ENCODE measurements at regions not wholly inside any gene's neighbourhood (a gene's known extent, or its start where the extent isn't known, plus 50 kb on each side); places are given as distances from the start of the nearest gene placed in this dataset.

GRCh38 chr20:48205281-48205782 lies 420.1 kb upstream of the SULF2 start:
- no peak for ATAC-seq
- DNase-seq: no peak

- ATAC-seq: no peak
- no peak for DNase-seq
These were observed 419.2 kb upstream of the SULF2 start for GRCh38 chr20:48204499-48204898.

GRCh38 chr20:48203252-48203651 lies 418.0 kb upstream of the SULF2 start:
- ATAC-seq (no peak), DNase-seq (no peak)

GRCh38 chr20:48202334-48203113 lies 417.2 kb upstream of the SULF2 start:
- ATAC-seq: no peak
- DNase-seq: no peak

GRCh38 chr20:48201885-48202284 lies 416.6 kb upstream of the SULF2 start:
- DNase-seq: no peak
- ATAC-seq: no peak

- no peak for DNase-seq
- no peak for ATAC-seq
These were observed 415.9 kb upstream of the SULF2 start for GRCh38 chr20:48201188-48201587.

- ATAC-seq: no peak
These were observed 413.7 kb upstream of the SULF2 start for GRCh38 chr20:48198929-48199451.

GRCh38 chr20:48197066-48197465 lies 411.8 kb upstream of the SULF2 start:
- ATAC-seq: no peak
- DNase-seq: no peak

More at GRCh38 chr20:48198929-48199451, 413.7 kb upstream of the SULF2 start:
- DNase-seq: no peak

GRCh38 chr20:48196486-48196885 lies 411.2 kb upstream of the SULF2 start:
- no peak for DNase-seq
- no peak for ATAC-seq

- DNase-seq (no peak), ATAC-seq (no peak)
These were observed 410.7 kb upstream of the SULF2 start for GRCh38 chr20:48196001-48196400.

- no peak for ATAC-seq
- DNase-seq: no peak
These were observed 410.0 kb upstream of the SULF2 start for GRCh38 chr20:48195121-48195870.

GRCh38 chr20:48194583-48194982 lies 409.3 kb upstream of the SULF2 start:
- DNase-seq (no peak), ATAC-seq (no peak)

- DNase-seq (no peak), ATAC-seq (no peak)
These were observed 408.5 kb upstream of the SULF2 start for GRCh38 chr20:48193627-48194425.

- ATAC-seq: no peak
These were observed 406.8 kb upstream of the SULF2 start for GRCh38 chr20:48192109-48192508.

GRCh38 chr20:48191200-48191599 lies 405.9 kb upstream of the SULF2 start:
- DNase-seq: no peak
- no peak for ATAC-seq

More at GRCh38 chr20:48192109-48192508, 406.8 kb upstream of the SULF2 start:
- DNase-seq: no peak

- DNase-seq (no peak), ATAC-seq (no peak)
These were observed 405.5 kb upstream of the SULF2 start for GRCh38 chr20:48190757-48191156.

- DNase-seq: no peak
- no peak for ATAC-seq
These were observed 403.9 kb upstream of the SULF2 start for GRCh38 chr20:48189181-48189580.

GRCh38 chr20:48187851-48188250 lies 402.6 kb upstream of the SULF2 start:
- DNase-seq: no peak
- ATAC-seq: no peak

- no peak for DNase-seq
- ATAC-seq: no peak
These were observed 401.6 kb upstream of the SULF2 start for GRCh38 chr20:48186915-48187314.

- DNase-seq: no peak
- no peak for ATAC-seq
These were observed 401.2 kb upstream of the SULF2 start for GRCh38 chr20:48186447-48186846.

GRCh38 chr20:48184229-48184628 lies 398.9 kb upstream of the SULF2 start:
- DNase-seq (no peak), ATAC-seq (no peak)

- ATAC-seq (no peak), DNase-seq (no peak)
These were observed 396.1 kb upstream of the SULF2 start for GRCh38 chr20:48181261-48181935.
